ENCODE measurements at regions not wholly inside any gene's neighbourhood (a gene's known extent, or its start where the extent isn't known, plus 50 kb on each side); places are given as distances from the start of the nearest gene placed in this dataset.

DNA sequence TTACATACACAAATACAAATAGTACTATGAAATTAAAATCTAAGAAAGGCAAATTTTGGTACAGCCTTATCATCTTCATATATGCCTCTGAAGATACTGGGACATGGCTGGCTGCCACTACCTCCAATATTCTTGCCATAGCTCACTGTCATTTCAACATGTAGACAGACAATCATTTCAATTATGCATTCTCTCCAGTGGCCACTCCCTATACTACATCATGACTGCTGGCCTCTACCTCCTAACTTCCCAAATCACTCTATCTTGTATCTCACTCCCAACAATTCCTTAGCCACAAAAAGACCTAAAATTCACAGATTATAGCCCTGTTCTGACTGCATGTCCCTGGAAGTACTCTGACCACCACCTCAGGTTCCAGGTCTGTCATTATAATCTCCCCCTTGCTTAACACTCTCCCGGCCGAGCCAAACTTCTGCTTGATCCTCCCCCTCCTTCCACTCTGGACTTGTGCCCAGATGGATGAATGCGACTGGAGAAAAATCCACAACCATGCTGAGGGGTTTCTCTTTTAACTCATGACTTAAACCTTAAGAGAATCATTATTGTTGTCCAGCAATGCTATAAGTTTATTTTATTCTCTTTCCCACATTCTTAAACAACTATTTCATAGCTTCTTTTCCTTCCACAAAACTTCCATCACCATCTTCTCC lies 225.3 kb upstream of the TLE4 start:
- TF ChIP-seq, protein P1, sequence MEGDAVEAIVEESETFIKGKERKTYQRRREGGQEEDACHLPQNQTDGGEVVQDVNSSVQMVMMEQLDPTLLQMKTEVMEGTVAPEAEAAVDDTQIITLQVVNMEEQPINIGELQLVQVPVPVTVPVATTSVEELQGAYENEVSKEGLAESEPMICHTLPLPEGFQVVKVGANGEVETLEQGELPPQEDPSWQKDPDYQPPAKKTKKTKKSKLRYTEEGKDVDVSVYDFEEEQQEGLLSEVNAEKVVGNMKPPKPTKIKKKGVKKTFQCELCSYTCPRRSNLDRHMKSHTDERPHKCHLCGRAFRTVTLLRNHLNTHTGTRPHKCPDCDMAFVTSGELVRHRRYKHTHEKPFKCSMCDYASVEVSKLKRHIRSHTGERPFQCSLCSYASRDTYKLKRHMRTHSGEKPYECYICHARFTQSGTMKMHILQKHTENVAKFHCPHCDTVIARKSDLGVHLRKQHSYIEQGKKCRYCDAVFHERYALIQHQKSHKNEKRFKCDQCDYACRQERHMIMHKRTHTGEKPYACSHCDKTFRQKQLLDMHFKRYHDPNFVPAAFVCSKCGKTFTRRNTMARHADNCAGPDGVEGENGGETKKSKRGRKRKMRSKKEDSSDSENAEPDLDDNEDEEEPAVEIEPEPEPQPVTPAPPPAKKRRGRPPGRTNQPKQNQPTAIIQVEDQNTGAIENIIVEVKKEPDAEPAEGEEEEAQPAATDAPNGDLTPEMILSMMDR (IDR thresholded peaks at IDR 0.05), result no peak
- no peak for TF ChIP-seq ZFX (IDR thresholded peaks at IDR 0.05; ENCODE audit: borderline replicate concordance)
- no peak overlapping the region for H3K27ac ChIP-seq

DNA sequence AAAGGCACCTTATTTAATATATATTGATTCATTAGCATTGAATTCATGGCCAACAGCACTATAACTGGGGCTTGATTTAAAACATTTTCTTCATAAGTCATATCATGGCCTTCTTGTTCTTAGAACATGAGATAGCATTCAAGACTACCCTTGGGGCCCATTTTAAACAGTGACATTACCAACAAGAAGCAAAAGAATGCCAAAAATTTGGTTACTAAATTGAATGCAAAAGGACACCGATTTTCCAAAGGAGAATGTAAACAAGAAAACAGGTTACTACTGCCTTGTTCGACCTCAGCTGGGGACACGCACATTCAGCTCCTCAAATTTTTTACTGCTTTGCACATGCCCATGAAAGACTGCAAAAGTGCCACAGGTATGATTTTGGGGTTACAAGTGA lies 219.4 kb upstream of the TLE4 start:
- TF ChIP-seq, protein P1 (IDR thresholded peaks at IDR 0.05), result no peak
- TF ChIP-seq ZFX (IDR thresholded peaks at IDR 0.05; ENCODE audit: borderline replicate concordance), result no peak
- no peak overlapping the region for H3K27ac ChIP-seq

DNA sequence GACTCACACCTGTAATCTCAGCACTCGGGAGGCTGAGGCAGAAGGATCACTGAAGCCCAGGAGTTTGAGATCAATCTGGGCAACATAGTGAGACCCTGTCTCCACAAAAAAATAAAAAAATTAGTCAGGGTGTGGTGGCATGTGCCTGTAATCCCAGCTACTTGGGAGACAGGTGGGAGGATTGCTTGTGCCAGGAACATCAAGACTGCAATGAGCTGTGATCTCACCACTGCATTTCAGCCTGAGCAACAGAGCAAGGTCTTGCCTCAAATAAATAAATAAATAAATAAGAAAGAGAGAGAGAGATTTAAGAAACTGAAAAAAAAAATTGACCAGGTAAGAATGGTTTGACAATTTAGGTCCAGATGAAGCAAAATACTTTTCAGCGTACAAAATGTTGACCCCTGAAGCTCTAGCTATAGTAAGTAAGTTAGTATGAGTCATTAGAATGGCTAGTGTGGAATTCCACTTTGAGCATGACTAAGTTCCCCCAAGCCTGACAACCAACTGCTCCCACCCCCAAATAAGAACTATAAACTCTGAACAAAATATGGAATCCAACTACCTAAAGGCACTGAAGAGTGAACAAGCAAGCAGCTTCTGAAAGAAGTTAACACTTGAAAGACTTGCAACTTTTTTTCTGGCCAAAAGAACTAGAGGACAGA lies 217.8 kb upstream of the TLE4 start:
- TF ChIP-seq, protein P1 (IDR thresholded peaks at IDR 0.05), result no peak
- no peak for TF ChIP-seq ZFX (IDR thresholded peaks at IDR 0.05; ENCODE audit: borderline replicate concordance)
- no peak overlapping the region for H3K27ac ChIP-seq

DNA sequence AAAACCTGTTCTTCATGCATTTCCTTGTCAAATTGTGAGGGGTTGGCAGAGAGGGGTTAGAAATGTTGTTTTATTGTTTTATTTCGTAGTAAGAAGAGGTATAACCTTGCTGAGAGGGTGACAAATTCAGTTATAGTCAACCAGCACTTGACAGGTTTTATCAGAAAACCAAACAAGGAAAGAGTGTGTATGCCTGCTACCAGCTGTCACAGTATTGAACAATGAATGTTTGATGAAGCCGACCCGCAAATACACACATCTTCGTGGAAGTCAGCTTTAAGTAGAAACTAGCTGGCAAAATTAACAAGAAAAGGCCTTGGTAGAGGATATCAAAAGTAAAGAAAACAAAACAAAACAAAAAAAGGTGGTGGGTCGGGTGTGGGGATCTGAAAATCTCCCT lies 214.6 kb upstream of the TLE4 start:
- H3K27ac ChIP-seq, result no peak overlapping the region
- TF ChIP-seq, protein P1 (IDR thresholded peaks at IDR 0.05), result no peak
- no peak for TF ChIP-seq ZFX (IDR thresholded peaks at IDR 0.05; ENCODE audit: borderline replicate concordance)

DNA sequence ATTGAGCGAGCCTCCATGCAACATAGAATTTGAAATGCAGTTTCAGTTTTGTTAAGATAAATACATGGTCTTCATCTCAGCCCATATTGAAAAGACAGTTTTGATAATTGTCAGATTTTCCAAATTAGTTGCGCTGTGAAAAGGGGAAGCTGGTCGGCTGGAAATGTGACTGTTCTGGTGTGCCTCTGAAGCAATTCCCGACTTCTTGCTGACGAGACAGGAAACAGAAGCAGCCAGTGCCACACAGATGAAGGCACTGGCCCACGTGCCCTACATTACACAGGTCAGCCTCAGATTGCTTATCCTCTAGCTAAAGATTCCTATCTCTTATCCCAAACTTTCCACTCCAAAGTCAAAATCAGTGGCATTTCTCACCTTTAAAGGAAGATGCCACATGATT lies 214.1 kb upstream of the TLE4 start:
- TF ChIP-seq ZFX (IDR thresholded peaks at IDR 0.05; ENCODE audit: borderline replicate concordance), result no peak
- H3K27ac ChIP-seq, result no peak overlapping the region

DNA sequence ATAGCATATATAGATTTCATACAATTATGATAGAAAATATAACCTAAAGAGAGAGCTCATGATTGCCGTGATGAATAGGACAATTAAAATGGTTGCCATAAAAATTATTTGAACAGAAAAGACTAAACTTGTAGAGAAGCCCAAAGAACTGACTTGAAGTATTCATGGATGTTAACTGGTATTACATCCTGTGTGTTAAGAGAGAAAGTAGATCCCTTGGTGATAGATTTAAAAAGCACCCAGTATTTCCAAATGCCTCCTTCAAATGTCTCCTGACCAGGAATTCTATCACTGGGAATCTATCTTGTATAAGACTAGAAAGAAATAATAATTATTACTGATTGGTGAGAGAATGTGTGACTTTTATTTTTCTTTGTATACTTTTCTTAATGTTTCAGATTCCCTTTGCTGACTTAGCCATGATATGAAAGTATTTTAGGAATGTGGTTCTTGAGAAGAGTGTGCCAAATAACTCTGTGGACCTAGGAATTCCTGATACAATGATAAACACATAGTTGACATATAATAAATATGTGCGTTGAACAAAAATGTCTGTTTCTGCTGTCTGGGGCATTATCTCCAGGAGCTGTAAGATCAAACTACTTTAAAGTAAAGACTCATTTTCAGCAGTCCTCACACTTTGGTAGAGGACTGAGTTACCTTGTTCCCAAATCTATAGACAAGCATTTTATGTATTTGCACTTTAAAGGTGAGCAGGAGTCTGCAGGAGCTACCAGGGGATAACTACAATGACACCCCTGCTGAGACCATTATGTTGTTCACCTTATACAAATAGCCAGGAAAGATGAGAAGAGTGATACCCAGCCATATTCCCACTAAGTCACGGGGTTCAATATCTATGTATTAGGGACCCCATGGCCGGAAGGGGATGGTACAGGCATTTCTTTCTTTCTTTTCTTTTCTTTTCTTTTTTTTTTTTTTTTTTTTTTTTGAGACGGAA lies 211.1 kb upstream of the TLE4 start:
- H3K27ac ChIP-seq, result no peak overlapping the region
- TF ChIP-seq, protein P1 (IDR thresholded peaks at IDR 0.05), result no peak
- no peak for TF ChIP-seq ZFX (IDR thresholded peaks at IDR 0.05; ENCODE audit: borderline replicate concordance)

Measured in 22Rv1 (cell line).